ENCODE measurements at regions not wholly inside any gene's neighbourhood (a gene's known extent, or its start where the extent isn't known, plus 50 kb on each side); places are given as distances from the start of the nearest gene placed in this dataset.

- Histone ChIP-seq H3K4me3 (no peak overlapping the region), H3K27ac (no peak overlapping the region), H3K4me1 (no peaks in the 10 kb centered on the region), H3K36me3 (ENCODE audit: low read depth, missing control alignments) (no peaks in the 10 kb centered on the region), H3K9me3 (no peaks in the 10 kb centered on the region), H3K27me3 (no peaks in the 10 kb centered on the region)
- DNase-seq = no peak
- TF ChIP-seq CTCF (IDR thresholded peaks at IDR 0.05) (no peak), POLR2A (IDR thresholded peaks at IDR 0.05) (no peak)
- intact Hi-C loops (cut with DNase I; ENCODE audit: low total_unique reads) = no loop called here
- WGBS, 2 donors = 95 to 100% methylated on average over 1 of the region's 1 CpG
These were observed 159.8 kb upstream of the PUDP start for GRCh38 chrX:7307720-7308119.

GRCh38 chrX:7294483-7294882, 146.5 kb upstream of the PUDP start:
- DNase-seq = no peak
- intact Hi-C loops (cut with DNase I; ENCODE audit: low total_unique reads) = no loop called here

DNA sequence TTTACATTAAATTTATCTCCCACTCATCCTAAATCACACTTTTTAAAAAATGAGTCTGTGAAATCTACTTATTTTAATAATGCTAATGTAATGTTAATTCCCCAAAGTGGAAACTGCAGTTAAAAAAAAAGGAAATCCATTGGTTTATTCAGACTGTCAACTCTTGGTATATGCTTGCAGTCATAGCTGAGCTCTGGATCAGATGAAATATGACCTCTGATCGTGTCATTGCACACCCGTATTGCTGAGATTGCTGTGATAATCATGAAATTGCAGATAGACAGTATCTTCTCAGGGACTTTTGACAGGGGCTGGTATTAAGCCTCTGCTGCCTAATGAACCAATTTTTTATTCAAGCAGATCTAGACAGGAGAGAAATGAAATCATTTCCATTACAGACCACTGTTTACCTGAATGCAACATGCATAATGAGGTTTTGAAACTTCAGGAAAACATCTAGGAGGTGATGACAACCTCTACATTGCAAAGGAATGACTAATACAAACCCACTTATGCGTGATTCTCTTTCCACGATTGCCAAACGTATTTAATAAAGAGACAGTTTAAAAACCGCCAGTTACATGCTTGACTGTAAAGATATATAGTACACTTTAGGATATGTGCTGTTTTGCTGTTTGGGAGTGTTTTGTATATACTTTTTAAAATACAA, 138.3 kb upstream of the PUDP start:
- Histone ChIP-seq H3K4me1 (no peaks in the 10 kb centered on the region), H3K27me3 (no peaks in the 10 kb centered on the region), H3K9me3 (no peaks in the 10 kb centered on the region), H3K27ac (no peak overlapping the region), H3K36me3 (ENCODE audit: low read depth, missing control alignments) (no peaks in the 10 kb centered on the region), H3K4me3 (no peak overlapping the region)
- intact Hi-C loops (cut with DNase I; ENCODE audit: low total_unique reads) = no loop called here
- TF ChIP-seq CTCF (IDR thresholded peaks at IDR 0.05) (no peak), POLR2A (IDR thresholded peaks at IDR 0.05) (no peak)
- no peak for DNase-seq
- 73 to 85% methylated on average over 6 of the region's 6 CpGs for WGBS, 2 donors

More at GRCh38 chrX:7294483-7294882, 146.5 kb upstream of the PUDP start:
- H3K9me3 ChIP-seq = no peaks in the 10 kb centered on the region
- no peak overlapping the region for H3K4me3 ChIP-seq
- H3K27me3 ChIP-seq = no peaks in the 10 kb centered on the region
- no peaks in the 10 kb centered on the region for H3K36me3 ChIP-seq (ENCODE audit: low read depth, missing control alignments)
- H3K4me1 ChIP-seq = no peaks in the 10 kb centered on the region
- no peak for TF ChIP-seq CTCF (IDR thresholded peaks at IDR 0.05)
- TF ChIP-seq POLR2A (IDR thresholded peaks at IDR 0.05) = no peak
- no peak overlapping the region for H3K27ac ChIP-seq
- WGBS, 2 donors = 71 to 100% methylated on average over 1 of the region's 1 CpG

DNA sequence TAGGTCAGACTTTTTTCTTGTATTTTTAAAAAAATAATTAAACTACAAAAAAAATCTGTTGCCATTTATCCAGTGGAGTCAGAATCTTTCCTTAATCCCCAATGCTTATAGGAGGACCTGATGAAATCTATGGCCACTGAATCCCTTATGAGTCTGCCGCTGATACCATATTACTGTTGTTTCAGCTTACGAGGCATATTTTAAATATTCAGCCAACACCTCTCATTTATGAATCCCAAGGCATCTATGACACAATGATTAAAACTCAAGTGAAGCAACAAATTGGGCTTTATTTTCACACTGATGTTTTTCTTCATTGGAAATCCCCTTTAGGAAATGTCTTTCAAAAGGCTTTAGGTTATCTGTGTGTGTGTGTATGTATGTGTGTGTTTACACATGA, 137.8 kb upstream of the PUDP start:
- H3K4me1 ChIP-seq = no peaks in the 10 kb centered on the region
- DNase-seq = no peak
- WGBS, 2 donors = 95 to 96% methylated on average over 2 of the region's 2 CpGs
- H3K27me3 ChIP-seq = no peaks in the 10 kb centered on the region
- no peak overlapping the region for H3K27ac ChIP-seq
- H3K9me3 ChIP-seq = no peaks in the 10 kb centered on the region
- H3K36me3 ChIP-seq (ENCODE audit: low read depth, missing control alignments) = no peaks in the 10 kb centered on the region
- intact Hi-C loops (cut with DNase I; ENCODE audit: low total_unique reads) = no loop called here
- no peak overlapping the region for H3K4me3 ChIP-seq
- no peak for TF ChIP-seq CTCF (IDR thresholded peaks at IDR 0.05)
- no peak for TF ChIP-seq POLR2A (IDR thresholded peaks at IDR 0.05)

GRCh38 chrX:7283741-7284140, 135.8 kb upstream of the PUDP start:
- TF ChIP-seq CTCF (IDR thresholded peaks at IDR 0.05) = no peak
- no peaks in the 10 kb centered on the region for H3K4me1 ChIP-seq
- H3K27me3 ChIP-seq = no peaks in the 10 kb centered on the region
- H3K4me3 ChIP-seq = no peak overlapping the region
- no peaks in the 10 kb centered on the region for H3K36me3 ChIP-seq (ENCODE audit: low read depth, missing control alignments)
- 88 to 93% methylated on average over 2 of the region's 2 CpGs for WGBS, 2 donors
- DNase-seq = no peak
- no peak overlapping the region for H3K27ac ChIP-seq
- intact Hi-C loops (cut with DNase I; ENCODE audit: low total_unique reads) = no loop called here
- no peaks in the 10 kb centered on the region for H3K9me3 ChIP-seq
